ENCODE measurements at regions not wholly inside any gene's neighbourhood (a gene's known extent, or its start where the extent isn't known, plus 50 kb on each side); places are given as distances from the start of the nearest gene placed in this dataset.

DNA sequence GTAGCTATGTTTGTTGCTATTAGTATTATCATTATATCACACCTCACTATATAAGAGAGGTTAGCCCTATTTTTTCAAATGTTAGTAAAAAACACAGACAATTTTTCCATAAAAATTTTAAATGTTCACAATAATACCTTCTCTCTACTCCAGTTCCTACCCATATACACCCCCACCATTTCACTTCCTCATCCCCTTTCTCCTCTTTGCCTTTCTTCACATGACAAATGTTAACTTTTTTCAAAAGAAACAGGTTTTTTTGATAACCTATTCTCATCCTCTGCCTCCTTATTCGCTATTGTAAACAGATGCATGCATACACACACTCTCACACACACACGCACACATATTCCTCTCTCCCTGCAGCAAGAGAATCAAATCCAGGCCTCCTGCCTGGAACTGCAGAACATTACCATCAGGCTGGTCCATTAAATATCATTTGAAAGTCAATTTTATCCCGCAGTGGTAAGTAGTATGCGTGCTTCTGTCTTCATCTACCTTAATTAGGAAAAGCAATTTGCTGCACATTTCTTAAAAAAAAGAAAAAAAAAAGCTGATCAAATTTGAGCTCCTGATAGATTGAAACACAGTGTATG, 55.5 kb downstream of the MID1IP1 start:
- Histone ChIP-seq H3K4me1 (no peaks in the 10 kb centered on the region), H3K9me3 (no peaks in the 10 kb centered on the region), H3K36me3 (no peaks in the 10 kb centered on the region), H3K4me3 (no peak overlapping the region), H3K27ac (no peak overlapping the region), H3K27me3 (peaks cover 0 to 36% of the 10 kb centered on the region in 2 donors)
- TF ChIP-seq POLR2A (IDR thresholded peaks at IDR 0.05) = no peak
- no peak for TF ChIP-seq POLR2AphosphoS5 (IDR thresholded peaks at IDR 0.05)
- no peak for DNase-seq (ENCODE audit: low spot score in 2 of 2)
- intact Hi-C loops (cut with DNase I; ENCODE audit: low total_unique reads) = no loop called here

DNA sequence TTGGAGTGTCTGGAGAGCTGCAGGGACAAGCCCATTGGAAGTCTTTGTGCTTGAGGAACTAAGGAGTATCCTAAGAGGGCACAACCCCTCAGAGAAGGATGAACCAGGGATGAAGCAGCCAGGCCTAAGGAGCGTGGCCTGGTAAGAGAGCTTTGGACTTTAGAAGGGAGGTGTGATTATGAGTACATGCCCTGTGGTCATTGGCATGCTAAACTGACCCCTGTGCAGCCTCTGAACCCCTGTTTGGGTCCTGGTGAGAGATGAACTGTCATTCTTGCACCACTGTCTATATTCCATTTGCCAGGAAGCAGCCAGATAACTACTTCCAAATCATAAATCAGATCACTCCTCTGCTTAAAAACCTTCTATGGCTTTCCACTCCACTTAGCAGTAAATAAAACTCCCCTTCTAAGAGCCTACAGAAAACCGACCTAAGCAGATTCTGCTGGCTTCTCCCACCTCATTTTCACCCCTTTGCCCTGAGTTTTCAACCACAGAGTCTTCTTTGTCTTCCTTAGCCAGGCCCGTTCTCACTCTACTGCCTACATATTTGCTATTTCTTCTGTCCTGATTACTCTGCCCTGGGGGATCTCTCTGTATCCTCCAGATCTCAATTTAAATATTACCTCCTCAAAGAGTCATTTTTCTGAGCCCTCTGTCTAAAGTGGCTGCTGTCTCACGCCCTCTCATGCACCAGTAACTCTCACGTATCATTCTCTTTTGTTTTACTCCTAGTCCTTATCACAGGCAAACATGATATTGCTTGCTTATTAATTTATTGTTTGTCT, 56.7 kb downstream of the MID1IP1 start:
- no peaks in the 10 kb centered on the region for H3K36me3 ChIP-seq
- H3K27ac ChIP-seq = no peak overlapping the region
- H3K4me1 ChIP-seq = no peaks in the 10 kb centered on the region
- peaks cover 0 to 42% of the 10 kb centered on the region in 2 donors for H3K27me3 ChIP-seq
- DNase-seq (ENCODE audit: low spot score in 2 of 2) = no peak
- no peak overlapping the region for H3K4me3 ChIP-seq
- H3K9me3 ChIP-seq = no peaks in the 10 kb centered on the region
- TF ChIP-seq POLR2AphosphoS5 (IDR thresholded peaks at IDR 0.05) = no peak
- intact Hi-C loops (cut with DNase I; ENCODE audit: low total_unique reads) = no loop called here

DNA sequence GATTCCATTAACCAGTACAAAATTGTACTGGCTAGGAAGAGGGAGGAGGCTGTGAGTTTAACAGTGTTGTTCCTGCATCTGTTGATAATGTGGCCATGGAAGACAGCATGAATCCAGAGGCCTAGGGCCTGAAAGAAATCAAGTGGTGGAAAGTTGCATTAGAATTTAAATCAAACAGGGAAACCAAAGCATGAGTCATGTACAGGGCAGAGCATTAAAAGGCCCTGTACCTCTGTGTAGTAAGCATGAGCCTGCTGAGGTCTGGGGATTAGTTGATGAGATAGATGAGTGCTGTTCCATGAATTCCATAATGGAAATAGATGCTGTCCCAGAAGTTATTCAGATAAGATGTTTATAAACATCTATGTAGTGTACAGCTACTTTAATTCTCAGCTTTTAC, 58.3 kb downstream of the MID1IP1 start:
- H3K27ac ChIP-seq = no peak overlapping the region
- H3K4me3 ChIP-seq = no peak overlapping the region
- no peaks in the 10 kb centered on the region for H3K36me3 ChIP-seq
- TF ChIP-seq POLR2AphosphoS5 (IDR thresholded peaks at IDR 0.05) (no peak), POLR2A (IDR thresholded peaks at IDR 0.05) (no peak)
- TF ChIP-seq, protein P1, sequence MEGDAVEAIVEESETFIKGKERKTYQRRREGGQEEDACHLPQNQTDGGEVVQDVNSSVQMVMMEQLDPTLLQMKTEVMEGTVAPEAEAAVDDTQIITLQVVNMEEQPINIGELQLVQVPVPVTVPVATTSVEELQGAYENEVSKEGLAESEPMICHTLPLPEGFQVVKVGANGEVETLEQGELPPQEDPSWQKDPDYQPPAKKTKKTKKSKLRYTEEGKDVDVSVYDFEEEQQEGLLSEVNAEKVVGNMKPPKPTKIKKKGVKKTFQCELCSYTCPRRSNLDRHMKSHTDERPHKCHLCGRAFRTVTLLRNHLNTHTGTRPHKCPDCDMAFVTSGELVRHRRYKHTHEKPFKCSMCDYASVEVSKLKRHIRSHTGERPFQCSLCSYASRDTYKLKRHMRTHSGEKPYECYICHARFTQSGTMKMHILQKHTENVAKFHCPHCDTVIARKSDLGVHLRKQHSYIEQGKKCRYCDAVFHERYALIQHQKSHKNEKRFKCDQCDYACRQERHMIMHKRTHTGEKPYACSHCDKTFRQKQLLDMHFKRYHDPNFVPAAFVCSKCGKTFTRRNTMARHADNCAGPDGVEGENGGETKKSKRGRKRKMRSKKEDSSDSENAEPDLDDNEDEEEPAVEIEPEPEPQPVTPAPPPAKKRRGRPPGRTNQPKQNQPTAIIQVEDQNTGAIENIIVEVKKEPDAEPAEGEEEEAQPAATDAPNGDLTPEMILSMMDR (IDR thresholded peaks at IDR 0.05) = no peak
- no peak for DNase-seq (ENCODE audit: low spot score in 2 of 2)
- H3K9me3 ChIP-seq = no peaks in the 10 kb centered on the region
- peaks cover 0 to 43% of the 10 kb centered on the region in 2 donors for H3K27me3 ChIP-seq
- intact Hi-C loops (cut with DNase I; ENCODE audit: low total_unique reads) = no loop called here
- H3K4me1 ChIP-seq = no peaks in the 10 kb centered on the region

DNA sequence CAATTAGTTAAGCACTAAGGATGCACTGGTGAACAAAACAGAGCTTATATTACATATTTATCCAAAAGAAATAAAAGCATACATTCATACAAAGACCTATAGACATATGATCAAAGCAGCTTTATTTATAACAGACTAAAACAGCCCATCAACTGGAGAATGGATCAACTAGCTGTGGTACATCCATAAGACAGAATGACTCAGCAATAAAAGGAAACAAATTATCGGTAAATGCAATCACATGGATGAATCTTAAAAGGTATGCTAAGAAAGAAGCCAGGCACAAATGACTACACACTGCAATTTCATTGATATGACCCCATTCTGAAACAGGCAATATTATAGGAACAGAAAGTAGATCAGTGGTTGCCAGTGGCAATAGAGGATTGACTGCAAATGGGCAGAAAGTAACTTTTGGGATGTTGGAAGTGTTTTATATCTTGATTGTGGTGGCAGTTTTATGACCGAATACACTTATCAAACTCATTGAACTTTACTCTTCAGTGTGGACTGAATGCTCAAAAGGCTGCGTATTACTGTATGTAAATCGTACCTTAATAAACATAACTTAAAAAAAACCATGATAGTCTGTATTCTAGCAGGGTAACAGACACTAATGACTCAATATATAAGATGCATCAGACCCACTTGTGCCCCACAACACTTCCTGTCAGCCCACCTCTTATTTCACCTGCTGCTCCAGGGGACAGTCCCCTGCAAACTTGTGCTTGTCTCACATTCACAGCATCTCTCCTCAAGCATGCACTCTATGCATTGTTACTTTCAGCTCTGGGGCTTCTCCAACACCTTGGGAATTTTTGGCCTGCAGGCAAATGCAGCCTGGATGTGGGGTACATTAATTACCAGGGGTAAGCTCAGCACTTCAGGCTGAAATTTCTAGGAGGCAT, 59.1 kb downstream of the MID1IP1 start:
- Histone ChIP-seq H3K9me3 (no peaks in the 10 kb centered on the region), H3K27ac (no peak overlapping the region), H3K4me3 (no peak overlapping the region), H3K4me1 (no peaks in the 10 kb centered on the region), H3K36me3 (no peaks in the 10 kb centered on the region), H3K27me3 (peaks cover 0 to 48% of the 10 kb centered on the region in 2 donors)
- intact Hi-C loops (cut with DNase I; ENCODE audit: low total_unique reads) = no loop called here
- TF ChIP-seq, protein P1 (IDR thresholded peaks at IDR 0.05) = no peak
- no peak for TF ChIP-seq POLR2AphosphoS5 (IDR thresholded peaks at IDR 0.05)
- no peak for TF ChIP-seq POLR2A (IDR thresholded peaks at IDR 0.05)
- no peak for DNase-seq (ENCODE audit: low spot score in 2 of 2)

DNA sequence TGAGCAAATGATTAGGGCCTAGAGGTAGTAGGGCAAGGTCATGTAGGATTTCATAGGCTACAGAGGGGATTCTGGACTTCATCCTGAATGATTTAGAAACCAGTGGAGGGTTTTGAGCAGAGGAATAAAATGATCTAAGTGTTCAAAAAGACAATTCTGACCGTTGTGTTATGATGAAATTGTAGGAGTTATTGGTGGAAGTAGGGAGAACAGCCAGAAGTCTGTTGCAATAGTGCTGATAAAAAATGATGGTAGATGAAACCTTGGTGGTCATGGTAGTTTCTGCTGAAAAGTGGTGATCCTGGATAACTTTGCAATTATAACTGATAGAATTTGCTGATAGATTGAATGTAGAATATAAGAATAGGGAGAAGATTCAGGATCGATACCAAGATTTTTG, 60.2 kb downstream of the MID1IP1 start:
- Histone ChIP-seq H3K4me3 (no peak overlapping the region), H3K27me3 (peaks cover 0 to 50% of the 10 kb centered on the region in 2 donors), H3K36me3 (no peaks in the 10 kb centered on the region), H3K27ac (no peak overlapping the region), H3K9me3 (no peaks in the 10 kb centered on the region), H3K4me1 (no peaks in the 10 kb centered on the region)
- TF ChIP-seq POLR2AphosphoS5 (IDR thresholded peaks at IDR 0.05) (no peak), POLR2A (IDR thresholded peaks at IDR 0.05) (no peak)
- TF ChIP-seq, protein P1 (IDR thresholded peaks at IDR 0.05) = no peak
- intact Hi-C loops (cut with DNase I; ENCODE audit: low total_unique reads) = no loop called here
- DNase-seq (ENCODE audit: low spot score in 2 of 2) = no peak
